Left ventricle myocardium inferior (tissue), 1 donor: ENCODE measurements at regions not wholly inside any gene's neighbourhood (a gene's known extent, or its start where the extent isn't known, plus 50 kb on each side); places are given as distances from the start of the nearest gene placed in this dataset.

Source experiments
- DNase-seq: peaks from one replicate; pipeline ENCODE4 v3.0.0-alpha.2; 2020
- H3K27ac ChIP-seq: fragments of 200-600 bp; replicated peaks from 2 replicates; pipeline ENCODE4 v1.8.0; 2021
- H3K27me3 ChIP-seq: fragments of 200-600 bp; 2 replicates; pipeline ENCODE4 v1.8.0; 2021; ENCODE audit warnings: low read depth
- H3K36me3 ChIP-seq: fragments of 200-600 bp; 2 replicates; pipeline ENCODE4 v1.8.0; 2021
- H3K4me1 ChIP-seq: fragments of 200-600 bp; 2 replicates; pipeline ENCODE4 v1.8.0; 2021
- H3K4me3 ChIP-seq: fragments of 200-600 bp; 2 replicates; pipeline ENCODE4 v1.8.0; 2021; ENCODE audit warnings: mild to moderate bottlenecking, moderate library complexity
- H3K9me3 ChIP-seq: fragments of 200-600 bp; replicated peaks from 2 replicates; pipeline ENCODE4 v1.8.0; 2021
- intact Hi-C: fragments of 100-400 bp; cut with micrococcal nuclease; formaldehyde crosslinking; loops from one replicate; pipeline ENCODE4 v1.11.0; 2022
- TF ChIP-seq, protein P1 (sequence below): fragments of 200-600 bp; IDR thresholded peaks from 2 replicates; pipeline ENCODE4 v1.8.0; 2021; ENCODE audit warnings: antibody characterized with exemption, mild to moderate bottlenecking, borderline replicate concordance
- donor health status: DM: no; HTN: yes; CAD: no; lungs with severe emphysema.

DNA sequence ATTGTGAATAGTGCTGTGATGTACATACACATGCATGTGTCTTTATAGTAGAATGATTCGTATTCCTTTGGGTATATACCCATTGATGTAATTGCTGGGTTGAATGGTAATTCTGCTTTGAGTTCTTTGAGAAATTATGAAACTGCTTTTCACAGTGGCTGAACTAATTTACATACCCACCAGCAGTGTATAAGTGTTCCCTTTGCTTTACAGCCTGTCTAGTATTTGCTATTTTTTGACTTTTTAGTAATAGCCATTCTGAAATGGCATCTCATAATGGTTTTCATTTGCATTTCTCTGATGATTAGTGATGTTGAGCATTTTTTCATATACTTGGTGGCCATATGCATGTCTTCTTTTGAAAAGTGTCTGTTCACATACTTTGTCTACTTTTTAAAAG, 54.5 kb upstream of the FAM78B start:
- H3K4me1 ChIP-seq = no peaks in the 10 kb centered on the region
- intact Hi-C loops = no loop called here
- H3K27me3 ChIP-seq = no peaks in the 10 kb centered on the region
- TF ChIP-seq, protein P1, sequence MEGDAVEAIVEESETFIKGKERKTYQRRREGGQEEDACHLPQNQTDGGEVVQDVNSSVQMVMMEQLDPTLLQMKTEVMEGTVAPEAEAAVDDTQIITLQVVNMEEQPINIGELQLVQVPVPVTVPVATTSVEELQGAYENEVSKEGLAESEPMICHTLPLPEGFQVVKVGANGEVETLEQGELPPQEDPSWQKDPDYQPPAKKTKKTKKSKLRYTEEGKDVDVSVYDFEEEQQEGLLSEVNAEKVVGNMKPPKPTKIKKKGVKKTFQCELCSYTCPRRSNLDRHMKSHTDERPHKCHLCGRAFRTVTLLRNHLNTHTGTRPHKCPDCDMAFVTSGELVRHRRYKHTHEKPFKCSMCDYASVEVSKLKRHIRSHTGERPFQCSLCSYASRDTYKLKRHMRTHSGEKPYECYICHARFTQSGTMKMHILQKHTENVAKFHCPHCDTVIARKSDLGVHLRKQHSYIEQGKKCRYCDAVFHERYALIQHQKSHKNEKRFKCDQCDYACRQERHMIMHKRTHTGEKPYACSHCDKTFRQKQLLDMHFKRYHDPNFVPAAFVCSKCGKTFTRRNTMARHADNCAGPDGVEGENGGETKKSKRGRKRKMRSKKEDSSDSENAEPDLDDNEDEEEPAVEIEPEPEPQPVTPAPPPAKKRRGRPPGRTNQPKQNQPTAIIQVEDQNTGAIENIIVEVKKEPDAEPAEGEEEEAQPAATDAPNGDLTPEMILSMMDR = no peak
- H3K4me3 ChIP-seq = no peak overlapping the region
- DNase-seq = no peak
- no peaks in the 10 kb centered on the region for H3K36me3 ChIP-seq
- H3K9me3 ChIP-seq = peaks cover 48% of the 10 kb centered on the region
- H3K27ac ChIP-seq = no peak overlapping the region

DNA sequence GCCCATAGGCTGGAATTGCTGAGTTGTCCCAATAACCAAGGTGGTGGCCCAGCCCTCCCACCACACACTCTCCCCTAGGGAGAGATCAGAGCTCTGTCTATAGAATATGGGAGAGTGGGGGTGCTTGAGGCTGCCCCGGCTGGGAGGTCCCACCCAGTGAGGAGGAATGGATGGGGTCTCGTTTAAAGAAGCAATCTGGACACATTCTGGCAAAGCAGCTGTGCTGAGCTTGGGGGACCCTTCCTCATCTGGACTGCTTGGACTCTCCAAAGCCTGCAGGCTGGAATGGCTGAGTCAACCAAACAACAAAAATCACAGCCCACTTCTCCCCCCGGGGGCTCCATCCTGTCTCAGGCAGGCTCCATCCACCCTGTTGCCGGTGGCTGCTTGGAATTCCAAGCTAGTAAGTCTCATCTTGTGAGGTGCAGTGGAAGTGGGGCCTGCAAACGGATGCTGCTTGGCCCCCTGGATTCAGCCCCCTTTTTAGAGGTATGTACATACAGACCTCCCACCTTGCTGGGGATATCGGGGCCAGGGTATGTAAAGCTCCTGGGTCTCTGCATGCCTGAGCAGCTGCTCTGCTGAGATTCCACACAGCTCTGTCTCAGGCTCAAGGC, 67.1 kb upstream of the FAM78B start:
- TF ChIP-seq, protein P1 = no peak
- Histone ChIP-seq H3K27ac (no peak overlapping the region), H3K4me1 (no peaks in the 10 kb centered on the region), H3K36me3 (no peaks in the 10 kb centered on the region), H3K4me3 (no peak overlapping the region), H3K27me3 (peaks cover 8% of the 10 kb centered on the region), H3K9me3 (peaks cover 40% of the 10 kb centered on the region)
- no peak for DNase-seq
- intact Hi-C loops = no loop called here

DNA sequence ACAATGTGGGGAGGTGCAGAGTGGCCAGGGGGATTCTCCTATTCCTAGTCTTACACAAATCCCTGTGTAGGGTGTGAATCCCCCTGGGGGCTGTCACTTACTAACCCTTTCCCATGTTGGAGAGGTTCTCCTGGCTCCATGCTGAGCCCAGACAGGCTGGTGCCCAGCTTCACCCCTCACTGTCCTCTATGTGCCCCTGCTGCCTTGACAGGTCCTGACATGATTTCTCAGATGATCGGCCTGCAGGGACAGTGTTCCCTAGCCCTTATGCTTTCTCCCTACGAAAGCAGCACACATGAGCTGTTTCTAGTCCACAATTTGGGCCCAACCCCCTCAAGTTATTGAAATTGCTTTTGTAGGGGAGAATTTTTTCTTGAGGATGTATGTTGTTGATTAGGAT, 68.9 kb upstream of the FAM78B start:
- Histone ChIP-seq H3K36me3 (no peaks in the 10 kb centered on the region), H3K9me3 (peaks cover 27% of the 10 kb centered on the region), H3K27ac (no peak overlapping the region), H3K27me3 (peaks cover 8% of the 10 kb centered on the region), H3K4me1 (no peaks in the 10 kb centered on the region), H3K4me3 (no peak overlapping the region)
- no peak for DNase-seq
- intact Hi-C loops = no loop called here
- TF ChIP-seq, protein P1 = no peak

- no peak overlapping the region for H3K27ac ChIP-seq
- no peak for DNase-seq
- H3K9me3 ChIP-seq = peaks cover 14% of the 10 kb centered on the region
- H3K27me3 ChIP-seq = peaks cover 8% of the 10 kb centered on the region
- TF ChIP-seq, protein P1 = no peak
- intact Hi-C loops = no loop called here
- H3K36me3 ChIP-seq = no peaks in the 10 kb centered on the region
- no peaks in the 10 kb centered on the region for H3K4me1 ChIP-seq
- no peak overlapping the region for H3K4me3 ChIP-seq
These were observed 70.9 kb upstream of the FAM78B start for GRCh38 chr1:166237675-166238074.

GRCh38 chr1:166253076-166253779, 86.4 kb upstream of the FAM78B start:
- no peak for DNase-seq
- intact Hi-C loops = no loop called here
- Histone ChIP-seq H3K4me3 (no peak overlapping the region), H3K36me3 (no peaks in the 10 kb centered on the region), H3K9me3 (peaks cover 46% of the 10 kb centered on the region), H3K27me3 (no peaks in the 10 kb centered on the region), H3K4me1 (no peaks in the 10 kb centered on the region), H3K27ac (no peak overlapping the region)
- TF ChIP-seq, protein P1 = no peak
